ENCODE measurements at regions not wholly inside any gene's neighbourhood (a gene's known extent, or its start where the extent isn't known, plus 50 kb on each side); places are given as distances from the start of the nearest gene placed in this dataset.

GRCh38 chr5:74261866-74262265 lies 378.7 kb downstream of the ENC1 start:
- intact Hi-C loops (cut with micrococcal nuclease): no loop called here
- no peak overlapping the region for H3K27ac ChIP-seq (ENCODE audit: low read length)
- no peak overlapping the region for H2AFZ ChIP-seq (ENCODE audit: low read length)
- H3K9me3 ChIP-seq (ENCODE audit: low read length): no peaks in the 10 kb centered on the region
- H3K27me3 ChIP-seq (ENCODE audit: low read length): no peaks in the 10 kb centered on the region
- DNase-seq (no peak), ATAC-seq (no peak)
- no peaks in the 10 kb centered on the region for H3K36me3 ChIP-seq (ENCODE audit: low read depth, low read length)
- H3K4me1 ChIP-seq (ENCODE audit: insufficient read depth, low read length): peaks cover 14% of the 10 kb centered on the region
- TF ChIP-seq CTCF (conservative IDR thresholded peaks at IDR 0.05; ENCODE audit: low read depth, low read length) (no peak), EZH2phosphoT487 (IDR thresholded peaks at IDR 0.05; ENCODE audit: borderline replicate concordance, low read length) (no peak), EZH2 (IDR thresholded peaks at IDR 0.05; ENCODE audit: low read length, unreplicated experiment) (no peak)
- no peaks in the 10 kb centered on the region for H4K20me1 ChIP-seq (ENCODE audit: low read length)
- H3K9me2 ChIP-seq (replicated peaks; ENCODE audit: low read length): no peaks in the 10 kb centered on the region
- no peaks in the 10 kb centered on the region for H3F3A ChIP-seq (ENCODE audit: low read length, unreplicated experiment)
- no peak overlapping the region for H3K4me2 ChIP-seq (ENCODE audit: low read length)
- H3K79me2 ChIP-seq (ENCODE audit: low read length): no peaks in the 10 kb centered on the region
- CTCF ChIA-PET: no interaction called here
- BruUV-seq (replicated peaks): no TSS peak
- no peak overlapping the region for H3K9ac ChIP-seq (ENCODE audit: low read length)
- H3K4me3 ChIP-seq (ENCODE audit: low read length): no peak overlapping the region
- POLR2A ChIA-PET (ENCODE audit: unreplicated experiment): no interaction called here

GRCh38 chr5:74261421-74261820 lies 379.1 kb downstream of the ENC1 start:
- ChIA-PET CTCF (no interaction called here), POLR2A (ENCODE audit: unreplicated experiment) (no interaction called here)
- H2AFZ ChIP-seq (ENCODE audit: low read length): no peak overlapping the region
- no peaks in the 10 kb centered on the region for H3K9me2 ChIP-seq (replicated peaks; ENCODE audit: low read length)
- TF ChIP-seq CTCF (conservative IDR thresholded peaks at IDR 0.05; ENCODE audit: low read depth, low read length) (no peak), EZH2phosphoT487 (IDR thresholded peaks at IDR 0.05; ENCODE audit: borderline replicate concordance, low read length) (no peak), EZH2 (IDR thresholded peaks at IDR 0.05; ENCODE audit: low read length, unreplicated experiment) (no peak)
- H3K9ac ChIP-seq (ENCODE audit: low read length): no peak overlapping the region
- H3K4me3 ChIP-seq (ENCODE audit: low read length): no peak overlapping the region
- DNase-seq: no peak
- no peak for ATAC-seq
- H3F3A ChIP-seq (ENCODE audit: low read length, unreplicated experiment): no peaks in the 10 kb centered on the region
- H3K27ac ChIP-seq (ENCODE audit: low read length): no peak overlapping the region
- peaks cover 14% of the 10 kb centered on the region for H3K4me1 ChIP-seq (ENCODE audit: insufficient read depth, low read length)
- H3K79me2 ChIP-seq (ENCODE audit: low read length): no peaks in the 10 kb centered on the region
- intact Hi-C loops (cut with micrococcal nuclease): no loop called here
- H3K9me3 ChIP-seq (ENCODE audit: low read length): no peaks in the 10 kb centered on the region
- H4K20me1 ChIP-seq (ENCODE audit: low read length): no peaks in the 10 kb centered on the region
- no peaks in the 10 kb centered on the region for H3K36me3 ChIP-seq (ENCODE audit: low read depth, low read length)
- no peaks in the 10 kb centered on the region for H3K27me3 ChIP-seq (ENCODE audit: low read length)
- BruUV-seq (replicated peaks): no TSS peak
- H3K4me2 ChIP-seq (ENCODE audit: low read length): no peak overlapping the region

GRCh38 chr5:74259572-74259971 lies 381.0 kb downstream of the ENC1 start:
- no peak for TF ChIP-seq CTCF (conservative IDR thresholded peaks at IDR 0.05; ENCODE audit: low read depth, low read length)
- no peak for TF ChIP-seq EZH2phosphoT487 (IDR thresholded peaks at IDR 0.05; ENCODE audit: borderline replicate concordance, low read length)
- TF ChIP-seq EZH2 (IDR thresholded peaks at IDR 0.05; ENCODE audit: low read length, unreplicated experiment): no peak
- H3K79me2 ChIP-seq (ENCODE audit: low read length): no peaks in the 10 kb centered on the region
- no peak overlapping the region for H2AFZ ChIP-seq (ENCODE audit: low read length)
- H3K27ac ChIP-seq (ENCODE audit: low read length): no peak overlapping the region
- intact Hi-C loops (cut with micrococcal nuclease): no loop called here
- ChIA-PET CTCF (no interaction called here), POLR2A (ENCODE audit: unreplicated experiment) (no interaction called here)
- no peaks in the 10 kb centered on the region for H3K27me3 ChIP-seq (ENCODE audit: low read length)
- H3K9ac ChIP-seq (ENCODE audit: low read length): no peak overlapping the region
- H3F3A ChIP-seq (ENCODE audit: low read length, unreplicated experiment): no peaks in the 10 kb centered on the region
- H3K9me2 ChIP-seq (replicated peaks; ENCODE audit: low read length): no peaks in the 10 kb centered on the region
- no peak overlapping the region for H3K4me3 ChIP-seq (ENCODE audit: low read length)
- DNase-seq (no peak), ATAC-seq (no peak)
- no peak overlapping the region for H3K4me2 ChIP-seq (ENCODE audit: low read length)
- no peaks in the 10 kb centered on the region for H4K20me1 ChIP-seq (ENCODE audit: low read length)
- H3K9me3 ChIP-seq (ENCODE audit: low read length): no peaks in the 10 kb centered on the region
- BruUV-seq (replicated peaks): no TSS peak
- no peaks in the 10 kb centered on the region for H3K36me3 ChIP-seq (ENCODE audit: low read depth, low read length)
- H3K4me1 ChIP-seq (ENCODE audit: insufficient read depth, low read length): peaks cover 14% of the 10 kb centered on the region
